ENCODE measurements at regions not wholly inside any gene's neighbourhood (a gene's known extent, or its start where the extent isn't known, plus 50 kb on each side); places are given as distances from the start of the nearest gene placed in this dataset.

DNA sequence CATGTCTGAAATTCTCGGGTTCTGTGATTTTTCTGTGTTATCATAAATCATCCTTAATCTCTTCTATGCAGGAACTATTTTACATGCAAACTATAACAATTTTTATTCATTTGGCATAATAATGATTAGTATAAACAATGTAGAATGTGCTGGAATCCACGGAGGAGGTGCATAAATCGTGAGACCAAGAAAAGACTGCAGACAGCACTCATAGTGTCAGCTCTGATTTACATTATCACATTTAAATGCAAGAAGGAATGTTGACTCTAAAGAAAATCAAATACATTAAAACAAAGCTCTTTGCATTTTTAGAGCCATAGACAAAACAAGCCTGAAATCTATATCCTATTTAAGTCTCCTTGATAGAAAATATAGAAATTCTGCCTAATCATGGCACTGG, 501.7 kb upstream of the STXBP6 start:
- TF ChIP-seq, protein P1, sequence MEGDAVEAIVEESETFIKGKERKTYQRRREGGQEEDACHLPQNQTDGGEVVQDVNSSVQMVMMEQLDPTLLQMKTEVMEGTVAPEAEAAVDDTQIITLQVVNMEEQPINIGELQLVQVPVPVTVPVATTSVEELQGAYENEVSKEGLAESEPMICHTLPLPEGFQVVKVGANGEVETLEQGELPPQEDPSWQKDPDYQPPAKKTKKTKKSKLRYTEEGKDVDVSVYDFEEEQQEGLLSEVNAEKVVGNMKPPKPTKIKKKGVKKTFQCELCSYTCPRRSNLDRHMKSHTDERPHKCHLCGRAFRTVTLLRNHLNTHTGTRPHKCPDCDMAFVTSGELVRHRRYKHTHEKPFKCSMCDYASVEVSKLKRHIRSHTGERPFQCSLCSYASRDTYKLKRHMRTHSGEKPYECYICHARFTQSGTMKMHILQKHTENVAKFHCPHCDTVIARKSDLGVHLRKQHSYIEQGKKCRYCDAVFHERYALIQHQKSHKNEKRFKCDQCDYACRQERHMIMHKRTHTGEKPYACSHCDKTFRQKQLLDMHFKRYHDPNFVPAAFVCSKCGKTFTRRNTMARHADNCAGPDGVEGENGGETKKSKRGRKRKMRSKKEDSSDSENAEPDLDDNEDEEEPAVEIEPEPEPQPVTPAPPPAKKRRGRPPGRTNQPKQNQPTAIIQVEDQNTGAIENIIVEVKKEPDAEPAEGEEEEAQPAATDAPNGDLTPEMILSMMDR (IDR thresholded peaks at IDR 0.05), result no peak
- TF ChIP-seq POLR2A (IDR thresholded peaks at IDR 0.05), result no peak

Data from tibial nerve (tissue), 3 donors.